Mesendoderm (in vitro differentiated cells): ENCODE measurements at regions not wholly inside any gene's neighbourhood (a gene's known extent, or its start where the extent isn't known, plus 50 kb on each side); places are given as distances from the start of the nearest gene placed in this dataset.

Experiments
- DNase-seq: peaks from one replicate; pipeline ENCODE4 v3.0.0; 2013
- H2AK5ac ChIP-seq: 2 replicates; pipeline ENCODE4 v1.6.1; 2013; ENCODE audit warnings: low read length, inconsistent platforms
- H2BK120ac ChIP-seq: 2 replicates; pipeline ENCODE4 v1.6.1; 2013; ENCODE audit warnings: low read depth, mild to moderate bottlenecking, low read length, moderate library complexity, mixed read lengths
- H2BK15ac ChIP-seq: replicated peaks from 2 replicates; pipeline ENCODE4 v1.6.1; 2013; ENCODE audit warnings: low read depth, mild to moderate bottlenecking, moderate library complexity
- H2BK5ac ChIP-seq: 2 replicates; pipeline ENCODE4 v1.6.1; 2013; ENCODE audit warnings: low read length, inconsistent platforms
- H3K18ac ChIP-seq: 2 replicates; pipeline ENCODE4 v1.6.1; 2013; ENCODE audit warnings: mild to moderate bottlenecking, low read length, mixed read lengths
- H3K23ac ChIP-seq: one replicate; pipeline ENCODE4 v1.6.1; 2013; ENCODE audit warnings: low read length
- H3K27ac ChIP-seq: 2 replicates; pipeline ENCODE4 v1.5.1; 2013; ENCODE audit warnings: low read depth, mild to moderate bottlenecking, inconsistent platforms, low read length, moderate library complexity
- H3K27me3 ChIP-seq: 2 replicates; pipeline ENCODE4 v1.6.1; 2013; ENCODE audit warnings: low read length, control low read depth, mild to moderate bottlenecking, inconsistent platforms; ENCODE audit not compliant: insufficient read depth, poor library complexity
- H3K36me3 ChIP-seq: 2 replicates; pipeline ENCODE4 v1.6.1; 2013; ENCODE audit warnings: low read length, inconsistent platforms; ENCODE audit not compliant: control insufficient read depth, insufficient read depth
- H3K4ac ChIP-seq: one replicate; pipeline ENCODE4 v1.6.1; 2013; ENCODE audit warnings: low read depth, mild to moderate bottlenecking, low read length, moderate library complexity
- H3K4me1 ChIP-seq: 2 replicates; pipeline ENCODE4 v1.6.1; 2013; ENCODE audit warnings: low read depth, low read length, inconsistent platforms; ENCODE audit not compliant: control insufficient read depth
- H3K4me2 ChIP-seq: 2 replicates; pipeline ENCODE4 v1.6.1; 2013; ENCODE audit warnings: low read length
- H3K4me3 ChIP-seq: 2 replicates; pipeline ENCODE4 v1.5.1; 2013; ENCODE audit warnings: mild to moderate bottlenecking, low read length
- H3K56ac ChIP-seq: one replicate; pipeline ENCODE4 v1.6.1; 2013; ENCODE audit warnings: low read length
- H3K79me1 ChIP-seq: 2 replicates; pipeline ENCODE4 v1.6.1; 2013; ENCODE audit warnings: low read length, inconsistent platforms
- H3K79me2 ChIP-seq: 2 replicates; pipeline ENCODE4 v1.6.1; 2013; ENCODE audit warnings: mild to moderate bottlenecking, low read length; ENCODE audit not compliant: control insufficient read depth, insufficient read depth
- H3K9ac ChIP-seq: 2 replicates; pipeline ENCODE4 v1.6.1; 2013; ENCODE audit warnings: low read length, inconsistent platforms
- H4K5ac ChIP-seq: one replicate; pipeline ENCODE4 v1.6.1; 2013; ENCODE audit warnings: low read length
- H4K8ac ChIP-seq: one replicate; pipeline ENCODE4 v1.6.1; 2013; ENCODE audit warnings: low read depth, mild to moderate bottlenecking, control low read depth, low read length, moderate library complexity
- WGBS: extraction: QIAGEN DNeasy Blood & Tissue Kit; methylation state at CpG from one replicate; pipeline ENCODE4 v1.1.7; 2013; ENCODE audit warnings: low lambda C conversion rate, missing lambda C conversion rate; ENCODE audit not compliant: insufficient coverage; ENCODE audit errors: extremely low coverage; 5-methylcytosine and 5-hydroxymethylcytosine counted together

- Histone ChIP-seq H3K18ac (no peak overlapping the region), H2AK5ac (no peak overlapping the region), H3K4me1 (no peaks in the 10 kb centered on the region), H3K4me3 (no peak overlapping the region), H4K8ac (no peak overlapping the region), H2BK15ac (no peak overlapping the region), H3K27ac (no peak overlapping the region), H3K56ac (no peak overlapping the region), H4K5ac (no peak overlapping the region), H2BK5ac (no peak overlapping the region), H3K79me1 (no peaks in the 10 kb centered on the region), H2BK120ac (no peak overlapping the region), H3K79me2 (no peaks in the 10 kb centered on the region), H3K27me3 (no peaks in the 10 kb centered on the region), H3K4ac (no peak overlapping the region), H3K4me2 (no peak overlapping the region), H3K23ac (no peak overlapping the region), H3K9ac (no peak overlapping the region), H3K36me3 (no peaks in the 10 kb centered on the region)
- DNase-seq, result no peak
- WGBS, result no CpG with 5 or more reads among the region's 1 CpG
Observed at GRCh38 chr5:71862507-71863060, 143.5 kb downstream of the CARTPT start.

- no peak overlapping the region for H2BK5ac ChIP-seq
- H3K4me1 ChIP-seq, result no peaks in the 10 kb centered on the region
- no peak overlapping the region for H3K56ac ChIP-seq
- no peak overlapping the region for H3K23ac ChIP-seq
- no peaks in the 10 kb centered on the region for H3K79me2 ChIP-seq
- no peak overlapping the region for H2AK5ac ChIP-seq
- H4K5ac ChIP-seq, result no peak overlapping the region
- no peak overlapping the region for H3K27ac ChIP-seq
- no peak overlapping the region for H3K4me3 ChIP-seq
- H3K36me3 ChIP-seq, result no peaks in the 10 kb centered on the region
- no peak overlapping the region for H3K4me2 ChIP-seq
- no peak overlapping the region for H3K9ac ChIP-seq
- no peak overlapping the region for H2BK15ac ChIP-seq
- no peak overlapping the region for H4K8ac ChIP-seq
- DNase-seq, result no peak
- WGBS, result no CpG with 5 or more reads among the region's 8 CpGs
- H3K18ac ChIP-seq, result no peak overlapping the region
- H3K27me3 ChIP-seq, result no peaks in the 10 kb centered on the region
- H3K4ac ChIP-seq, result no peak overlapping the region
- H3K79me1 ChIP-seq, result no peaks in the 10 kb centered on the region
- no peak overlapping the region for H2BK120ac ChIP-seq
Observed at GRCh38 chr5:71864730-71865601, 145.9 kb downstream of the CARTPT start.

GRCh38 chr5:71865665-71866320 is 146.7 kb downstream of the CARTPT start:
- no peak overlapping the region for H3K27ac ChIP-seq
- H3K79me1 ChIP-seq, result no peaks in the 10 kb centered on the region
- H3K4me2 ChIP-seq, result no peak overlapping the region
- H3K79me2 ChIP-seq, result no peaks in the 10 kb centered on the region
- no peak overlapping the region for H2AK5ac ChIP-seq
- H2BK5ac ChIP-seq, result no peak overlapping the region
- no peak overlapping the region for H2BK15ac ChIP-seq
- H3K23ac ChIP-seq, result no peak overlapping the region
- H3K27me3 ChIP-seq, result no peaks in the 10 kb centered on the region
- no CpG with 5 or more reads among the region's 3 CpGs for WGBS
- H4K5ac ChIP-seq, result no peak overlapping the region
- DNase-seq, result no peak
- no peak overlapping the region for H3K4me3 ChIP-seq
- H2BK120ac ChIP-seq, result no peak overlapping the region
- no peak overlapping the region for H3K4ac ChIP-seq
- no peak overlapping the region for H3K9ac ChIP-seq
- H3K18ac ChIP-seq, result no peak overlapping the region
- no peaks in the 10 kb centered on the region for H3K36me3 ChIP-seq
- H3K4me1 ChIP-seq, result no peaks in the 10 kb centered on the region
- H3K56ac ChIP-seq, result no peak overlapping the region
- no peak overlapping the region for H4K8ac ChIP-seq

- Histone ChIP-seq H3K4me1 (no peaks in the 10 kb centered on the region), H2BK15ac (no peak overlapping the region), H3K56ac (no peak overlapping the region), H2BK5ac (no peak overlapping the region), H3K27me3 (no peaks in the 10 kb centered on the region), H3K9ac (no peak overlapping the region), H3K18ac (no peak overlapping the region), H3K4me3 (no peak overlapping the region), H3K79me1 (no peaks in the 10 kb centered on the region), H2BK120ac (no peak overlapping the region), H2AK5ac (no peak overlapping the region), H3K23ac (no peak overlapping the region), H4K5ac (no peak overlapping the region), H3K79me2 (no peaks in the 10 kb centered on the region), H3K36me3 (no peaks in the 10 kb centered on the region), H4K8ac (no peak overlapping the region), H3K4me2 (no peak overlapping the region), H3K4ac (no peak overlapping the region), H3K27ac (no peak overlapping the region)
- DNase-seq, result no peak
- WGBS, result no CpG with 5 or more reads among the region's 6 CpGs
Observed at GRCh38 chr5:71872311-71872864, 153.3 kb downstream of the CARTPT start.

- WGBS, result no CpG with 5 or more reads among the region's 1 CpG
- Histone ChIP-seq H3K56ac (no peak overlapping the region), H2AK5ac (no peak overlapping the region), H3K27ac (no peak overlapping the region), H3K79me2 (no peaks in the 10 kb centered on the region), H3K4ac (no peak overlapping the region), H3K4me2 (no peak overlapping the region), H3K79me1 (no peaks in the 10 kb centered on the region), H3K36me3 (no peaks in the 10 kb centered on the region), H2BK5ac (no peak overlapping the region), H2BK120ac (no peak overlapping the region), H4K5ac (no peak overlapping the region), H3K9ac (no peak overlapping the region), H3K4me3 (no peak overlapping the region), H3K23ac (no peak overlapping the region), H3K18ac (no peak overlapping the region), H4K8ac (no peak overlapping the region), H2BK15ac (no peak overlapping the region), H3K27me3 (no peaks in the 10 kb centered on the region), H3K4me1 (no peaks in the 10 kb centered on the region)
- no peak for DNase-seq
Observed at GRCh38 chr5:71873191-71873591, 154.1 kb downstream of the CARTPT start.
